Activated naive CD4-positive, alpha-beta T cell (primary cell): ENCODE measurements at regions not wholly inside any gene's neighbourhood (a gene's known extent, or its start where the extent isn't known, plus 50 kb on each side); places are given as distances from the start of the nearest gene placed in this dataset.

Experiments
- DNase-seq, 4 experiments: peaks; one replicate each; lab custom pipeline; 2025; lab: John Stamatoyannopoulos, UW

GRCh38 chr13:105979131-105980011 lies 556.1 kb downstream of the EFNB2 start:
- no peak for DNase-seq

DNA sequence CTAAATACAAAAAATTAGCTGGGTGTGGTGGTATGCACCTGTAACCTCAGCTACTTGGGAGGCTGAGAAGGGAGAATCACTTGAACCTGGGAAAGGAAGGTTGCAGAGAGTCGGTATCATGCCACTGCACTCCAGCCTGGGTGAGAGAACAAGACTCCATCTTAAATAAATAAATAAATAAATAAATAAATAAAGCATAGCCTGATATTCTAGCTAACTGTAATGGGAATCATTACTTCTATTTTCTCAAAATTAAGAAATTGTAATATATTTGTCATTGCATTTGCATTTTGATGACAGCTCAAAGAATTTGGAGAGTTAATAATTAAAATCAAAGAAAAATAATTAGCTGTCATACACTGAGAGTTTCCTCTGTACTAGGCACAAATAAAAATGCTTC lies 561.1 kb downstream of the EFNB2 start:
- DNase-seq: no peak

DNA sequence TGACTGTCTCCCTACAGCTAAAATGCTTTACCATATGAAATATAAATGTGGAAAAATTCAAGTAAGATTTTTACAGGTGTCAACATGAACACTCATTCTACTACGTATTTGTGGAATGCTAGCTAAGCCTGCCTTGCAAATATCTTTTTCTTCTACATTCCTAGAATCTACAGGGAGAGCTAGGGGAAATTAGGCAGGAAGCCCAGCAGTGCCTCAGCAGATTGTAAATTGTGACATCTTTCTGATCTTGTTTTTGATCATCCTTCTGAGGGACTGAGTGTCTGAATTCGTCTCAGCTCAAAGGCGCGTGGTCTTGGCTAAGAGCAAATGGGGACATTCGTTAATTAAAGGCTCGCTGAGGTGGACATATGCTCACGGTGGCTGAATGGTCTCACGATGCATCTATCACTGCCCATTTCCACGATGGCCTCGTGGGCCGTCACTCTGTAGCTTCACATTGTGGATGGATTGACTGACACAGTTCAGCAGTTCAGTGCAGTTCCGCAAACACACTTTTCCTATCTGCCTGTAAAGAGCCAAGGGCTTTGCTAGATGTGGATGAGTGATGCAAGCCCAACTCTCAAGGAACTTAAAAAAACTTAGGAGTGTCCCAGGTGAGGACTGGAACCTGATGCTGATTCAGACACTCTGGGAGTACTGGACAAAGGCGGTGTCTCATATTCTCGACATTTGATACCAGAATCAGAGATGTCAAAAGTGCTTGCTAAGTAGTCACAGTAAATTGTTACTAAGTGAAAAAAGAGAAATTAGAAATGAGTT lies 562.5 kb downstream of the EFNB2 start:
- no peak for DNase-seq

DNA sequence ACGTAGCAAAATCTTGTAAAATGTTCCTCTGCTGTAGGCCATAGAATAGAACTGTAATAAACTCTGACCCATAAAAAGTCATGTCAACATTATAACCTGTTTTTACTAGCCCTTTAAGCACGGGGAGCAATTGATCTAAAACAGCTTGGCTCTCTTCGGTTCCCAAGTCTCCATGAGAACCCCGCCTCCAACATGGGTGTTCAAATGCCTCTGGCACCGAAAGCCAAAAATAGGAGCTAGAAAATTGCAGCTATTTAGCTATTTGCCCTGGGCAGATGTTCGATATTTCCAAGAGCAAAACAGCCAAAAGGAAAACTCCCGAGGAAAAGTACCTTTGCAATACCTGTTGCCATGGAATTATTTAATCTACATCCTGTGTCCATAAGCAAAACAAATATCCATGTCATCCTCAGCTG lies 563.1 kb downstream of the EFNB2 start:
- DNase-seq: no peak

- no peak for DNase-seq
These were observed 563.7 kb downstream of the EFNB2 start for GRCh38 chr13:105971738-105972137.

DNA sequence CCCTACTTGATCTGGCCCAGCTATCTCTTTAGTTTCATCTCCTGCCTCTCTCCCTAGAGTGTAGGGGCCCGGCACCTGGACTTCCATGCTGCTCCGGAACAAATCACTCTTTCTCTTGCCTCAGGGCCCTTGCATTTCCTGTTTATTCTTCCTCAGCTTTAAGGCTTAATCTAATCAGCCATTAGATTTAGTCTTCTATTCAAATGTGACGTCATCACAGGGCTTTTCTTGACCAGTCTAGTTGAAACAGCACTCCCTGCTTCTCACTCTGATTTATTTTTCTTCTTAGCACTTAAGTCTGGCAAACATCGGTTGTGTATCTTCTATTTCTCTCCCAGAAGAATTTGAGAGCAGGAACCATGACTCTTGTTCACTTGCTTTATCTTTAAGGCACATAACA lies 564.1 kb downstream of the EFNB2 start:
- DNase-seq: no peak

GRCh38 chr13:105969761-105970160 lies 565.7 kb downstream of the EFNB2 start:
- DNase-seq: no peak

GRCh38 chr13:105965910-105966309 lies 569.6 kb downstream of the EFNB2 start:
- no peak for DNase-seq

DNA sequence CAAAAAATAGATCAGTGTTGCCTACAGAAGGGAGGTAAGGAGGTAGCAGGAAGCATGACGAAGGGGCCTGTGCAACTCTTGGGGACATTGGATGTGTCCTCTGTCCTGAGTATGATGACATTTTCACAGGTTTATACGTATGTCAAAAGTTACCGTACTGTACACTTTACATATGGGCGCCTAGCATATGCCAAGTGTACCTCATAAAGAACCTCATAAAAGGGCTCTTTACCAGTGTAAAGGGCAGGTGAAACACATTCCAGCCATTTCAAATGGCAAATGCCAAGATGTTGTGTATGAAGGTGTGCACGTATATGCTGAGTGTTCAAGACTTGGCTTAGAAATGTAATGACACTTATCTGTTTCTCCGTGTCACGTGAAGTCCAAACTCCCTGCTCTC lies 573.4 kb downstream of the EFNB2 start:
- no peak for DNase-seq

- no peak for DNase-seq
These were observed 574.0 kb downstream of the EFNB2 start for GRCh38 chr13:105961438-105961837.

- DNase-seq: no peak
These were observed 575.1 kb downstream of the EFNB2 start for GRCh38 chr13:105960326-105960725.

- no peak for DNase-seq
These were observed 575.6 kb downstream of the EFNB2 start for GRCh38 chr13:105959876-105960275.

- no peak for DNase-seq
These were observed 577.6 kb downstream of the EFNB2 start for GRCh38 chr13:105957769-105958438.

- no peak for DNase-seq
These were observed 578.5 kb downstream of the EFNB2 start for GRCh38 chr13:105956921-105957320.

GRCh38 chr13:105952973-105953290 lies 582.5 kb downstream of the EFNB2 start:
- DNase-seq: no peak

DNA sequence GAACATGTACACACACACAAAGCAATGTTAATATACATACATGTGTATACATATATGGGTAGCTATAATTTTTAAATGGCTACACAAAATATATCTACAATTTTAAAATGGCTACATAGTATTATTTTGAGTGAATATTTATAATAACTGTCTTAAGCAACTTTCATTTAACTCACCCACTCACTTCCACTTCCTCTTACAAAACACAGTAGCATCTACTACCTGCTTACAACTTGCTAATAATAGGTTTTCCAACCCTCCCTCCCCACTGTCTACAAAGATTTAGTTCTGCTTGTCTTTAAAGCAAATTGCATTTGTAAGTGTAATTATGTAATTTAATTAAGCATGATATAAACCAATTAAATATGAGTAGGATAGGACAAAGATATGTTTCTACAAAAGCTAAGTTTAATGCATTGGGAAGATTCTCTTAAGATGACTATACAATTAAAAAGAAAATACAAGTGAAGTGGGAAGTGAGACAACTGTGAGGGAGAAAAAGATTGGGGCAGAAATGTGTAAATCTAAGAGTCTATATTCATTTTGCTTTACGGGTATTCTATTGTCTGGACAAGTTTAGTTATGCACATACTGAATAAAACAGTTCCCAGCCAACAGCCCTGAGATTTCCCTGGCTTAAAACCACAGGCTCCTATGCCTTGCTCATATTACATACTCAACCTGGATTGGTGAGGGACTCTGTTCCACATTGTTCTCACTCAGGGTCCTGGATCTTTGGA lies 583.1 kb downstream of the EFNB2 start:
- DNase-seq: no peak

- DNase-seq: no peak
These were observed 587.3 kb downstream of the EFNB2 start for GRCh38 chr13:105948143-105948542.

GRCh38 chr13:105940882-105941281 lies 594.6 kb downstream of the EFNB2 start:
- no peak for DNase-seq

- DNase-seq: no peak
These were observed 598.0 kb downstream of the EFNB2 start for GRCh38 chr13:105937451-105937850.

DNA sequence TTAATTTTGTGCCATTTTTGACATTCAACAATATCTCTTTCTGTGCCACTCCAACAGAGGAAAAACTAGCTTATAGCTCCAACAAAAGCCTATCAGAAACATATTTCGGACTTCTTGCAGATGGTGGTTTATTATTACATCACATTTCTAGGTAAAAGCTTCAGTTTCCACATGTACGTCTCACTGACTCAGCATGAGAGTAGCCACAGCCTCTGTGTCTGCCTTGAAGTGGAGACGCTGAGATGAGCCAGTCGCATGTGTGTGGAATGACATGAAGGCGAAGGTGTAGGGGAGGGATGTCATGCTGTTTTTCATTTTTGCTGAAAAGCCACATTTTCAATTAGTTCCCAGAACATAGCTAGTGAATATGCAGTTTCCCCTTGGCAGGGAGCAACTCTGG lies 598.6 kb downstream of the EFNB2 start:
- DNase-seq: no peak

GRCh38 chr13:105929505-105929904 lies 606.0 kb downstream of the EFNB2 start:
- no peak for DNase-seq

DNA sequence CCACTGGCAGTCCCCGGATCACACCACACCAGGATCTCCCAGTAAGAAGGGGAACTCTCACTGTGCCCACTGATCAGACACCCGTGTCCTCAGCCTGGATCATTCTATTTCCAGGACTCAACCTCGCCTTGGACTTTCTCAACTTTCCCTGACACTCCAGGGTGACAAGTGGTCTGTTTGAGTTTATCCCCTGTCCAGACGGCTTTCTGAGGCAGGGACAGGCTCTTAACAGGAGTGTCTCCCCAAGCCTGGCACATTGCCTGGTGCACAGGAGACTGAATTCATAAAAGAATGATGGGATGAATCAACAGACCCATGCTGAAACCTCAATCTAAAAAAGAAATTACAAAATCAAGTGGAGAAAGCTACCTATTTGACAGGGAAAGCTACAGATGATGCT lies 606.6 kb downstream of the EFNB2 start:
- no peak for DNase-seq
